ENCODE measurements at regions not wholly inside any gene's neighbourhood (a gene's known extent, or its start where the extent isn't known, plus 50 kb on each side); places are given as distances from the start of the nearest gene placed in this dataset.

DNA sequence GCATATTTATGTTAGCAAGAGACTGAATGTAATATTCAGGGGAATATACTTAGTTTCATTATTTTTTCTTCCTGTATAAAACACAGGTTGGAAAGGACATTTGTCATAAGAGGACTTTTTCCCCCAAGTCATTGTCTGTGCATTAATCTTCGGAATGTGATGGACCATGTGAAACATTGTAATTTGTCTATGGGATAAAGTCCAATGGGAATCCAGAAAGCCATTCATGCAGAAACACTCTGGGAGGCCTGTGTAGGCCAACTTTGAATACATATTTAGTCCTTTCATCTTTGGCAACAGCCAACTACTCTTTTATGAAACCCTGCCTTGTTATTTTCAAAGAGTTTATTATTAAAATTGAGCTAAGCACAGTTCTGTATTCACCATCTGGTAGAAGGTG is 386.4 kb downstream of the PIK3C3 start:
- no peak for TF ChIP-seq EZH2 (IDR thresholded peaks at IDR 0.05; ENCODE audit: insufficient read depth, poor library complexity, severe bottlenecking)
- no peak for TF ChIP-seq EZH2phosphoT487 (IDR thresholded peaks at IDR 0.05; ENCODE audit: insufficient read depth, low read depth)
